HG02678 (cell line): ENCODE measurements at regions not wholly inside any gene's neighbourhood (a gene's known extent, or its start where the extent isn't known, plus 50 kb on each side); places are given as distances from the start of the nearest gene placed in this dataset.

Source experiments
- ATAC-seq: cut with Tn5 transposase; IDR thresholded peaks from one replicate; pipeline ENCODE4 v1.9.1; 2021; ENCODE audit warnings: mild to moderate bottlenecking, moderate library complexity; ENCODE audit not compliant: unreplicated experiment

DNA sequence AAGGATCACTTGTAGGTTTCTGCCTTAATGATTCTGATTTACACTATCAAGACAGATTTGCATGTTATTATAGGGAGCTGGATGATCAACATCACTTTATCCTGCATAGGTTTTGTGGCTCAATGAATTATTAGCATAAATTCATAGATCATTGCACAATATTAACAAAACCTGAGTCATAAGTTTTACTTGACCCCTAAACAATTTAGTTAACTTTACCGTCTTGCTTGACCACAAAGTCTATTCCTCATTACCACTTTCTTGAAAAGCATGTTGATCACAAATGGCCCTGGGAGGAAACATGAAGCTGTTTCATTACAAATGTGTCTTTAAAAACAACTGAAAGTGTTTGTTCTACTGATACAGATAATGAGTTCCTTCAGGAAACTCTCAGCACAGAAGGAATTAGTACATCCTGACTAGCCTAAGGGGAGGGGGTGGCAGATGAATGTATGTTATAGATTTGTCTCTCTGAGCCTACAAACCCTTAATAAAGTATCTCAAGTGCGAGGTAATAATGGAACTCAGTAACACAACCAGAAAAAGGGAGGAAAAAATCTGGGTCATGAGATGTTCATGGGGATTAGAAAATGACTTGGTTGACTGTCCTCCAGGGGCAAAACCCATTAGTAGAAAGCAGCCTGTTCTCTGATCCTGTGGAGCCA lies 303.4 kb downstream of the PIK3C3 start:
- ATAC-seq = no peak

GRCh38 chr18:42261731-42262130 lies 306.7 kb downstream of the PIK3C3 start:
- ATAC-seq = no peak

DNA sequence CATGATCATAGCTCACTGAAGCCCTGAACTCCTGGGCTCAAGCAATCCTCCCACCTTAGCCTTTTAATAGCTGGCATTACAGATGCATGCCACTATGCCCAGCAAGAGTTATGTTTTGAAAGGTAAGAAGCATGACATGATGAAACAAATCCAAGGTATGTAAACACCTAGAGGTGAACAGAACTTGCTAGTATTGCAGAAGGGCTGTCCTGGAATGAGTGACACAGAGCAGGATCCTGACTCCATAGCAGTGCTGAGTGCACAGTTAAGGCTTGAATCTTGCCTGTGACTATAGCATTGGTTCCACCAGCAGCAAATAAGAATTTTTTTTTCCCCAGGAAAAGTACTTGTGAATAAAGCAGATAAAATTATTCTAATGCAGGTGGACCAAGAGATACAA lies 309.5 kb downstream of the PIK3C3 start:
- ATAC-seq = no peak

DNA sequence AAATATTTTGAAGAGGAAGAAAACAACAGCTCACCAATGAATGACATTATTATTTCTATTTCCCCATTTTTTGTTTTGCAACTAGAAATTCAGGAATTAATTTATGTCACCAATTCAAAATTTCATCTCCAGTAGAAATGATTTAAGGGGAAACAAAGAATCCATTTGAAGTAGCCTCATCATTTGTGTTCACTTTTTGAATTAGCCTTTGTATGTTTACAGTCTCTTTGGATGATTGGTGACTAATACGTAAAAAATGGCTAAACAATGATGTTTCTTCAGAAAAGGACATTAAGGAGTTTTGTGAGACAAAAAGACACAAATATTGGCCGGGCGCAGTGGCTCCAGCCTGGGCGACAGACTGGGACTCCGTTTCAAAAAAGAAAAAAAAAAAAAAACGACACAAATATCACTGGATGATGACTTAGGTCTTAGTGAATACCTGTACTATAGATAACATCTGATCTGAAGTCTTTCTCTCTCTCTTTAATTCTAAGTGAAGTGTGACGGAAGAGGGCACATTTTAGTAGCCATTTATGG lies 313.2 kb downstream of the PIK3C3 start:
- ATAC-seq = no peak

DNA sequence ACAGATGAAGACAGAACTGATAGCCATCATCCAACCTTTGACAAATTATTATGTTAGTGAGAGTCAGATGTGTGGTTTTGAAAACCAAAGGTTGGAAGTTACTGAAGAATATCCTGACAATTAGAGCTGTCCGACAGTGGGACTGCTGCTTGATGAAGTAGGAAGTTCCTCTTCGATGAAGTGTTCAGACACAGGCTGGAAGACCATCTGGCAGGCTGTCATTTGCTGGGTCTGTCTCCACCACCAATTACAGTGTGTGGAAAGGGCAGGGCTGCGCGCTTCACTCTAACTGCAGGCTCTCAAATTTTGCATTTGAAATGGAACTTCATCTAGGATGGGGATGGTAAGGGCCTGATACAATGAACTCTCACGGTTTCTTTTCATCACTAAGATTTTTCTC lies 313.8 kb downstream of the PIK3C3 start:
- ATAC-seq = no peak

DNA sequence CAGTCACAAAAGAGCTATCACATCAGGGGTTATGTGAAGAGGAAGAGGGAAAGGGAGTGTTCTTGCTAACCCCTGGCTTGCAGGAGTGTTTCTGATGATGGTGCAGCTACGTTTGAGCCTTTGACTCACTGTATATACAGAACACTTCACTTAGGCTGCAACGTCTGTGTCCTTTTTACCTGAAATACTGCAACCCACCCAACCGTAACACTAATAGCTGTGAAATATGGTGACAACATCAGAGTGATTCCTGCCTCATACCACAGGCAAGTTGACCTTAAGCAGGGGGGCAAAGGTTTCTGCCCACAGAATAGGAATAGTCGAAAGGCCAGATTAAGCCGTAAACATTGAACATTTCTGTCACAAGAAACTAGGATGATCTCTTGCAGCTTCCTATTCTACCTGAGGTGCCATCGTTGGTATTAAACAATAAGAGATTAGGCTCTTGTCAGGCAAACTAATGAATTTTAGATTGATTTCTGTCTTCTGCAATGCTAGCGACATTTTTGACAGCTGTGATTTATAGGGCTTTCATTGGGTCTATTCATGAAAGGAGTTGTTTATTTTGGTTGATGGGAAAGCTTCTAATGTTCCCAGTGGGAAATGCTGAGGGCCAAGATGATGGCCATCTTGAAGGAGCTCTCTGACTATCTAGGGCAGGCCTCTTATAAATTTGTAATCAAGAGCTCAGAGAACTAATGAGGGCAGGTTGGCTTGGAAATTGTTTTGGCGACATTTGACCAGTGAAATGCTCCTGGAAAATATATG lies 316.8 kb downstream of the PIK3C3 start:
- ATAC-seq = no peak

GRCh38 chr18:42274488-42275137 lies 319.6 kb downstream of the PIK3C3 start:
- peak; percentile 55 for ATAC-seq

- no peak for ATAC-seq
Measured at GRCh38 chr18:42275138-42275535, 320.1 kb downstream of the PIK3C3 start.

DNA sequence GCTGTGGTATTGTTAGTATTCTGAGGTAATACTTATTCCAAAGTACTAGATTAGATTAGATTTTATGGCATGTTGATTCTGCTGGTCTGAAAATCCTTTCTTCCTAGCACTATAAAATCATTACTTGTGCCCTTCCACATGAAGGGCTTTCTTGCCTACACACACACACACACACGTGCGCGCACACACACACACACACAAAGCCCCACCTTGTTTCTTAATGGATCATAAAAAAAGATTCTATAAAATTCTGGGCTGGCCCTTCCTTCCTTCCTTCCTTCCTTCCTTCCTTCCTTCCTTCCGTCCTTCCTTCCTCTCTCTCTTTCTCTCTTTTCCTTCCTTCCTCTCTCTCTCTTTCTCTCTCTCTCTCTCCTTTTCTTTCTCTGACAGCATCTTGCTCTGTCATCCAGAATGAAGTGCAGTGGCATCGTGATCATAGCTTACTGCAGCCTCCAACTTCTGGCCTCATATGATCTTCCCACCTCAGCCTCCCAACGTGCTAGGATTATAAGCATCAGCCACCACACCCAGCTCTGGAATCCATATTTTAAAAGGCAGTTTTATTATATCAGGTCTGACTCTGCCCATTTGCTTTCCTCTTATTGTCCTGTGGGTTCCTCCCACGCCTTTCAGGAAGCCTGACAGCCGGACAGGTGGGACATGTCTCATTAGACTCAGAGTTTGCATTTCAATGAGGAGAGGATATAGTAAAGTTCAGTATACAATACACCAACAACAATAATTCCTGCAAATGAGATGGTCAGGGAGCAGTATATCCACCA lies 321.1 kb downstream of the PIK3C3 start:
- no peak for ATAC-seq

- ATAC-seq = no peak
Measured at GRCh38 chr18:42281124-42281523, 326.1 kb downstream of the PIK3C3 start.

GRCh38 chr18:42281851-42282250 lies 326.8 kb downstream of the PIK3C3 start:
- ATAC-seq = no peak

DNA sequence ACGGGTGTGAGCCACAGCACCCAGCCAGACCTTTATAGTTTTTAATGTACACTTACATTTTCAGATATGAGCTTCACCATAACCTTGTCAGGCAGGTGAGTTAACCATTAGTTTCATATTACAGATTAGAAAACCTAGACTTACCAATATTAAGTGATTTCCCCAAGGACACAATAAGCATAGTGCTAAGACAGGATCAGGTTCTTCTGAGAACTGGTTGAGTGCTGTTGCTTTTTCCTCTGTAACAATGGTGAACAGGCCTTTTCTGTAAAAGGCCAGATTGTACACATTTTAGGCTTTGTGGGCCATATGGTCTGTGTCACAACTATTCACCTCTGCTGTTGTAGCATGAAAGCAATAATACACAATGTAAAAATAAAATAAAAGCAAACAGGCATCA lies 332.0 kb downstream of the PIK3C3 start:
- no peak for ATAC-seq

GRCh38 chr18:42288129-42288528 lies 333.1 kb downstream of the PIK3C3 start:
- no peak for ATAC-seq

DNA sequence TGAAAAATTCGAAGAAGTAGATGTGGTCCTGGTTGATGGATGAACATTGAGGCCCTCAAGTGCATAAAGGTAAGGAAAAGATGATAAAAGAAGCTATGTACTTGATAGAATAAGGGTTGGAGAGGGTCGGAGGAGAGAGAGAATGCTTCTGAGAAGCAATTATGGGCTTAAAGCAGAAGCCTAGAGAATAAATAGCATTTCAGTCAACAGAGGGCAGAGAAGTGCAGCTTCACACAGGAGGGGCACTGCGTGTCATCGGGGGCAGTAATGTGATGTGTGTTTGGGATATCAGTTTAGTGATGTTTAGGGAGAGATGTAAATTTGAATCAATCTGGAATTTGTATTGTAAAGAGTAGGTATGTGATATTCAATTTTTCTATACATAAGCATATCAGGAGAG lies 334.5 kb downstream of the PIK3C3 start:
- no peak for ATAC-seq

GRCh38 chr18:42290318-42291307 lies 335.6 kb downstream of the PIK3C3 start:
- ATAC-seq = no peak

DNA sequence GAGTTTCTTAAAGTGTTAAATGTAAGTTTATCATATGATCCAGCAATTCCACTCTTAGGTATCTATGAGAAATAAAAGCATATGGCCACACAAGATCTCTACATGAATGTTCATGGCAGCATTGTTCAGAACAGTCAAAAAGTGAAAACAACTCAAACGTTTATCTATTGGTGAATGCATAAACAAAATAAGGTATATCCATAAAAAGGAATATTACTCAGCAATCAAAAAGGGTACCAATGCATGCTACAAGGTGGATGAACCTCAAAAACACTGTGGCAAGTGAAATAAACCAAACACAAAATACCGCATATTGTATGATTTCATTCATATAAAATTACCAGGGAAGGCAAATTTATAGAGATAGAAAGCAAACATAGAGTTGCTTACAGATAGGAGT lies 337.6 kb downstream of the PIK3C3 start:
- no peak for ATAC-seq

DNA sequence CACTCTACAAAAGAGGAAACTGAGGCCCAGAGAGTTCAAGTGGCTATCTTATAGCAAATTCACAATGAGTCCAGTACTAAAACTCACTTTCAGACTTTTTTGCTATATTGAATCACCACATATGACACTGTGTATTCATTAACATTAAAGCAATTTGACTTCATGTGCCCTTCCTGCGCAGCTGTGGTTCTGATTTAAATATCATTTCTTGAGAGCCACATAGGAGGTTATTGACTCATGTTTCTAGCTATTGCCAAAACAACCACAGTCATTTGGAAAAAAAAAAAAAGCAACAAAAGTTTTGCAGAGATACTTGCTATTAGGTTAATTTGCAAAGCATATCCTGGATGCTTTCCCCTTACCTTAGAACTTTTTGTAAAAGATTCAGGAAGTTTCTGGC lies 341.2 kb downstream of the PIK3C3 start:
- no peak for ATAC-seq

DNA sequence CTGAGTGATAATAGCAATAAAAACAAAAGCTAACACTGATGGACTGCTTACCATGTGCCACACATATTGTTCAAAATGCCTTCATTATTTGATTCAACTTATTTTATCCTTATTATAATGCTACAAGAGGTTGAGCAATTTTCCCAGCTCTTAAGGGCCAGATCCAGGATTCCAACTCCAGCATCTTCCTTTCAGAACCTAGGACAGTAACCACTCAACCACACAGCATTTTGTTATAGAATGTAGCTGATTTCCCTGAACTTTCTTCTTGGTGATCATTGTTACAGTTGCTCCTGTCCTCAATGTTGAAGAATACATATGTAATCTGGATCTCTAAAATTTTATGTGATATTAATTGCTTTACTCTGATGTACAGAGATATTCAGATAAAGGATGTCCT lies 341.7 kb downstream of the PIK3C3 start:
- ATAC-seq = no peak

DNA sequence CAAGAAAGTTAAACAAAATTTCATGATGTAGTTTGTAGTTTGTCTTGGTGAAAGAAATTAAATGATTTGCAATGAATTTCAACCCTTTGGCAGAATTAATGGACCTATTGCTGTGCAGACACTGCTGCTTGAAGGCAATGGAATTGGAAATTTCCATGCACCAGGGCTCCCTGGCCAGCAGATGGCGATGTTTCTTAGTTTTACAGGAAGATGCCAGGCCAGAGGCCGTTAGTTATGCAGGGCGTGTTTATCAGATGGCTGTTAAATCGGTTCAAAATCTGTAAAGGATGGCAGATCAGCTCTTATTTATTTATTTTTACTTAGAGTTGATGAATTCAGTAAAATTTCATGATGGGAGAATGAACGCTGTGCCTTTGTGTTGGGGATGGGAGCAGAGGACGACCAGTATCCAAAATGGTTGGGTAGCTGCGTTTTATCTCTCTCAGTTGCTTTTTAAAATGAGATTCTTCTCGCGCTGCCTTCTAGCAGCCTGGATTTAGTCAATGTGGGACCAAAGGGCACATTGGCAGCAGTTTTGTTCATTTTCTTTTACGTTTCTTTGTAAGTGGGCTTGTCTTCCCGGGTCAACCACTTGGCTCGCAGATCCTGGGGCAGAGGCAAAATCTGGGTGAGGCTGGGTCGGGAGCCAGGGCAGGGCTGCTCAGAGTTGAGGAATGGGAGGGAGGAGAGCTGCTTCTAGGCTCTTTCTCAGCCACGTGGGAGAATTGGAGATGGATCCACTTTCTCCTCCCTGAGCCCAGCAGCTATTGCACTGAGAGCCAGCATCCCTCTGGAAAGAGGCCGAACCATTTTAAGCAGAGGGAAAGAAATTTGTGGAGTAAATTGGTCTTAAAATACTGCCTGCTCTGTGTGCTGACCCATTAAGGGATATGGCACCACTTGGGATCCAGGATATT lies 344.0 kb downstream of the PIK3C3 start:
- peak; percentile 92 for ATAC-seq
